Muscle of leg (tissue), 3 donors: ENCODE measurements at regions not wholly inside any gene's neighbourhood (a gene's known extent, or its start where the extent isn't known, plus 50 kb on each side); places are given as distances from the start of the nearest gene placed in this dataset.

Source experiments
- DNase-seq: peaks from one replicate; pipeline ENCODE4 v3.0.0; 2013
- H3K27ac ChIP-seq: one replicate; pipeline ENCODE4 v1.5.1; 2013; ENCODE audit warnings: mild to moderate bottlenecking, low read length, control low read depth
- H3K27me3 ChIP-seq: one replicate; pipeline ENCODE4 v1.6.1; 2013; ENCODE audit warnings: low read length; ENCODE audit not compliant: control insufficient read depth, insufficient read depth
- H3K36me3 ChIP-seq: one replicate; pipeline ENCODE4 v1.6.1; 2013; ENCODE audit warnings: low read length; ENCODE audit not compliant: control insufficient read depth, insufficient read depth
- H3K4me1 ChIP-seq: one replicate; pipeline ENCODE4 v1.6.1; 2013; ENCODE audit warnings: low read length; ENCODE audit not compliant: control insufficient read depth, insufficient read depth
- H3K4me3 ChIP-seq: one replicate; pipeline ENCODE4 v1.5.1; 2013; ENCODE audit warnings: low read length, control low read depth
- H3K9me3 ChIP-seq: replicated peaks from 2 replicates; pipeline ENCODE4 v1.6.1; 2013; ENCODE audit warnings: low read depth, low read length; ENCODE audit not compliant: control insufficient read depth
- WGBS: methylation state at CpG from one replicate; pipeline ENCODE4 v1.1.5; 2013; ENCODE audit warnings: missing lambda C conversion rate; ENCODE audit not compliant: insufficient coverage; 5-methylcytosine and 5-hydroxymethylcytosine counted together

GRCh38 chr13:82011355-82011754 lies 1670.4 kb upstream of the SPRY2 start:
- no CpG with 5 or more reads among the region's 1 CpG for WGBS
- Histone ChIP-seq H3K27me3 (no peaks in the 10 kb centered on the region), H3K4me1 (no peaks in the 10 kb centered on the region), H3K36me3 (no peaks in the 10 kb centered on the region), H3K9me3 (no peaks in the 10 kb centered on the region), H3K27ac (no peak overlapping the region), H3K4me3 (no peak overlapping the region)
- peak; percentile 19 for DNase-seq

- no peak overlapping the region for H3K27ac ChIP-seq
- no peaks in the 10 kb centered on the region for H3K9me3 ChIP-seq
- H3K27me3 ChIP-seq = no peaks in the 10 kb centered on the region
- no peak overlapping the region for H3K4me3 ChIP-seq
- no CpG with 5 or more reads among the region's 2 CpGs for whole genome bisulfite sequencing
- no peaks in the 10 kb centered on the region for H3K36me3 ChIP-seq
- H3K4me1 ChIP-seq = no peaks in the 10 kb centered on the region
- no peak for DNase-seq
Measured at GRCh38 chr13:82010780-82011179, 1669.9 kb upstream of the SPRY2 start.

GRCh38 chr13:82002710-82003109 lies 1661.8 kb upstream of the SPRY2 start:
- H3K4me1 ChIP-seq = no peaks in the 10 kb centered on the region
- no peak overlapping the region for H3K4me3 ChIP-seq
- no peaks in the 10 kb centered on the region for H3K36me3 ChIP-seq
- H3K27me3 ChIP-seq = no peaks in the 10 kb centered on the region
- no CpG with 5 or more reads among the region's 3 CpGs for WGBS
- no peak for DNase-seq
- H3K9me3 ChIP-seq = no peaks in the 10 kb centered on the region
- H3K27ac ChIP-seq = no peak overlapping the region

- H3K4me1 ChIP-seq = no peaks in the 10 kb centered on the region
- no peaks in the 10 kb centered on the region for H3K27me3 ChIP-seq
- no peak overlapping the region for H3K27ac ChIP-seq
- no CpG with 5 or more reads among the region's 3 CpGs for WGBS
- no peaks in the 10 kb centered on the region for H3K36me3 ChIP-seq
- no peak overlapping the region for H3K4me3 ChIP-seq
- no peaks in the 10 kb centered on the region for H3K9me3 ChIP-seq
- DNase-seq = no peak
Measured at GRCh38 chr13:81995316-81995715, 1654.4 kb upstream of the SPRY2 start.

GRCh38 chr13:81990652-81991051 lies 1649.7 kb upstream of the SPRY2 start:
- Histone ChIP-seq H3K27ac (no peak overlapping the region), H3K27me3 (no peaks in the 10 kb centered on the region), H3K4me3 (no peak overlapping the region), H3K36me3 (no peaks in the 10 kb centered on the region), H3K4me1 (no peaks in the 10 kb centered on the region), H3K9me3 (no peaks in the 10 kb centered on the region)
- 91% methylated on average over 4 of the region's 6 CpGs for WGBS
- DNase-seq = no peak

- Histone ChIP-seq H3K36me3 (no peaks in the 10 kb centered on the region), H3K9me3 (no peaks in the 10 kb centered on the region), H3K4me1 (no peaks in the 10 kb centered on the region), H3K4me3 (no peak overlapping the region), H3K27me3 (no peaks in the 10 kb centered on the region), H3K27ac (no peak overlapping the region)
- DNase-seq = no peak
- no CpG with 5 or more reads among the region's 3 CpGs for WGBS
Measured at GRCh38 chr13:81988567-81988966, 1647.6 kb upstream of the SPRY2 start.

GRCh38 chr13:81987677-81988357 lies 1646.9 kb upstream of the SPRY2 start:
- Histone ChIP-seq H3K4me1 (no peaks in the 10 kb centered on the region), H3K36me3 (no peaks in the 10 kb centered on the region), H3K9me3 (no peaks in the 10 kb centered on the region), H3K27me3 (no peaks in the 10 kb centered on the region), H3K4me3 (no peak overlapping the region), H3K27ac (no peak overlapping the region)
- no peak for DNase-seq
- WGBS = no CpG with 5 or more reads among the region's 3 CpGs

GRCh38 chr13:81987159-81987558 lies 1646.2 kb upstream of the SPRY2 start:
- Histone ChIP-seq H3K36me3 (no peaks in the 10 kb centered on the region), H3K27me3 (no peaks in the 10 kb centered on the region), H3K27ac (no peak overlapping the region), H3K4me3 (no peak overlapping the region), H3K4me1 (no peaks in the 10 kb centered on the region), H3K9me3 (no peaks in the 10 kb centered on the region)
- no peak for DNase-seq

- Histone ChIP-seq H3K27ac (no peak overlapping the region), H3K9me3 (no peaks in the 10 kb centered on the region), H3K4me3 (no peak overlapping the region), H3K4me1 (no peaks in the 10 kb centered on the region), H3K27me3 (no peaks in the 10 kb centered on the region), H3K36me3 (no peaks in the 10 kb centered on the region)
- DNase-seq = no peak
- no CpG with 5 or more reads among the region's 1 CpG for WGBS
Measured at GRCh38 chr13:81986308-81986707, 1645.4 kb upstream of the SPRY2 start.

GRCh38 chr13:81957121-81957520 lies 1616.2 kb upstream of the SPRY2 start:
- Histone ChIP-seq H3K27ac (no peak overlapping the region), H3K4me3 (no peak overlapping the region), H3K4me1 (no peaks in the 10 kb centered on the region), H3K9me3 (peaks cover 12% of the 10 kb centered on the region), H3K36me3 (no peaks in the 10 kb centered on the region), H3K27me3 (no peaks in the 10 kb centered on the region)
- DNase-seq = no peak

- Histone ChIP-seq H3K4me1 (no peaks in the 10 kb centered on the region), H3K9me3 (no peaks in the 10 kb centered on the region)
- peak; percentile 41 for DNase-seq
Measured at GRCh38 chr13:81929988-81930387, 1589.1 kb upstream of the SPRY2 start.

More at GRCh38 chr13:81929988-81930387, 1589.1 kb upstream of the SPRY2 start:
- Histone ChIP-seq H3K27ac (no peak overlapping the region), H3K36me3 (no peaks in the 10 kb centered on the region), H3K27me3 (no peaks in the 10 kb centered on the region), H3K4me3 (no peak overlapping the region)
- WGBS = no CpG with 5 or more reads among the region's 3 CpGs
